HG03558 (cell line): ENCODE measurements at regions not wholly inside any gene's neighbourhood (a gene's known extent, or its start where the extent isn't known, plus 50 kb on each side); places are given as distances from the start of the nearest gene placed in this dataset.

Source experiments
- ATAC-seq: cut with Tn5 transposase; IDR thresholded peaks from one replicate; pipeline ENCODE4 v1.9.1; 2021; ENCODE audit warnings: moderate number of reproducible peaks; ENCODE audit not compliant: unreplicated experiment; ENCODE audit errors: extremely low read depth

GRCh38 chr2:74036010-74036409, 51.3 kb downstream of the TET3 start:
- no peak for ATAC-seq

GRCh38 chr2:74036450-74037195, 51.9 kb downstream of the TET3 start:
- no peak for ATAC-seq

DNA sequence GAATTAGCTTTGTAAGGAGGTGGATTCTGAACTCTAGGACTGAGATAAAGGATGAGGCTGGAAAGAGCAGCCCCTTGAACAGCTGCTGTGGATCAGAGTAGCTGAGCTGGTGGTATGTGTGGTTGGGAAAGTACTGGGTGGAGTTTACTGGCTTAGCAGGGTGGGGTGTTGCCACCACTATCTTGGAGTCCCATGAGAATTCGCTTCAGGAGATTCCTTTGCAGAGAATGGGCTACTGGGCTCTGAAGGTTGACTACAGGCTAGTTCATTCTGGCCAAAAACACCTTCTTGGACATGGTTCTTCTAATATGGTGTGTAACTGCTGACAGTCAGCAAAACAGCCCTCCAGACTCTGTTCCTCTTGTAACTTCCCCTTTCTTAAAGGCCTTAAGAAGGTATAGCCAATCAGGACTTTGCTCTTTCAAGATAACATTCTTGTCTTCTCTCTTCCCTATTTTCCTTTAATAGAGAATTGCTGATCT, 52.7 kb downstream of the TET3 start:
- no peak for ATAC-seq

DNA sequence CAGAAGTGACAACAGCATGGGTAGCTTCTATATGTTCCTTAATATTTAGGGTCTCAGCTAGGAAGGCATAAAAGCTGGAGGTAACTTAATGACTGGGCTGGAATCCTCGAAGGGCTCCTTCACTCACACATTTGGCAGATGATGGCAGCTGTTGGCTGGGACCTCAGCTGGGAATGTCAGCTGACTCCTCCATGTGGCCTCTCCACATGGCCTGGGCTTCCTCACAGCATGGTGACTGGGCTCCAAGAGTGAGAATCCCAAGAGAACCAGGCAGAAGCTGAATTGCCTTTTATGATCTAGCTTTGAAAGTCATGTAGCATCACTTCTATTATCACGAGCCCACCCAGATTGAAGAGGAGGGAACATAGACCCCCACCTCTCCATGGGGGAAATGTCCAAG, 54.9 kb downstream of the TET3 start:
- no peak for ATAC-seq

DNA sequence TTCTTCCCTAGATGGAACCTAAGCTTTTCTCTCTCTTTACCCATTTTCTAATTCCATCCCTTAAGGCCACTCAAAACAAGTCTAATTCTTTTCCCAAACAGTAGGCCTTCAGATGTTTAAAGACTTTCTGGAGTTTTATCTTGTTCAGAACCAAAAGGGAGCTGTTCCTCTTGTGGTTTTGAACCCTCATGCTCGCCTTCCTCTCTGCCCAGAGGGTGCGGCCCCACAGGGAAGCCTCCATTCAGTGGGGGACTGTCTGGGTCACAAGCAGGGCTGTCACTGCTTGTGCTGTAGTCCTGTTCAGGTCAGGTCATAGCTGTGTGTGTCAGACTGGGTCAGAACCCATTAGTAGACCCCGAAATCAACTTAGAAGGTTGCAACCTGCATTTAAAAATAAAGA, 56.5 kb downstream of the TET3 start:
- ATAC-seq = no peak

DNA sequence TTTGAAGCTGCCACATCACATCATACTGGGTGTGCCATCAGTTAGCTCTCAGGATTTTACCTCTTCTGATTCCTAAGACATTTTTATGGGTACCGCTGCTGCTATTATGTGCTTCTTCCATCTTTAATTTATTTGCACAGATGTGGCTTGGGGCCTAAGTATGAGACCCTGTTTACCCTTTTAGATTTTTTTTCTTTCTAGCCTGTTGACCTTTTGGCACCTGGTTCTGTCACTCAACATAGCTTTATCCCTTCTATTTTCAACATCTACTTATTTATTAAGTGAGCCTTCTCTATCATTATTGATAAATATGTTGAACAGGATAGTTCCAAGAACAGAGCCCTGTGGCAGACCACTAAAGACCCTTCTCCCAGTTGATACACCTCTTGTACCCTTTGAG, 57.0 kb downstream of the TET3 start:
- no peak for ATAC-seq

DNA sequence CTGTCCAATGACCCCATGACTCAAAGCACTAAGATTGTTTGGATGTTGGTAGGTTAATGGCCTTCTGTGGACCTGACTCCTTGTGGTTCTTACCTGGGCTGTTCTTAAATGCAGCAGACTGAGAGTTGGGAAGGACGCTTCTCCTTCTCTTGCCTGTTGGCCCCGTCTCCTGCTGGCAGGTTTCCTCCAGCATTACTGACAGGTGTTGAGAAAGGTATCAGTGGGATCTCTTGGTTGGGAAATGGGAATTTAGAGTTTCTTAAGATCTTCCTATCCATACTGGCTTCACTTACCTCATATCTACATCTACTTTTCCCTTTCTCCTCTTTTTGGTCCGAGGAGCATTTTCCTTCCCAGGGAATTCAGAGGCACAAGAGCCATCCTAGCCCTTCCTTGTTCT, 57.9 kb downstream of the TET3 start:
- ATAC-seq = no peak

GRCh38 chr2:74043345-74044329, 58.9 kb downstream of the TET3 start:
- no peak for ATAC-seq

- ATAC-seq = no peak
Measured at GRCh38 chr2:74044999-74045398, 60.3 kb downstream of the TET3 start.

DNA sequence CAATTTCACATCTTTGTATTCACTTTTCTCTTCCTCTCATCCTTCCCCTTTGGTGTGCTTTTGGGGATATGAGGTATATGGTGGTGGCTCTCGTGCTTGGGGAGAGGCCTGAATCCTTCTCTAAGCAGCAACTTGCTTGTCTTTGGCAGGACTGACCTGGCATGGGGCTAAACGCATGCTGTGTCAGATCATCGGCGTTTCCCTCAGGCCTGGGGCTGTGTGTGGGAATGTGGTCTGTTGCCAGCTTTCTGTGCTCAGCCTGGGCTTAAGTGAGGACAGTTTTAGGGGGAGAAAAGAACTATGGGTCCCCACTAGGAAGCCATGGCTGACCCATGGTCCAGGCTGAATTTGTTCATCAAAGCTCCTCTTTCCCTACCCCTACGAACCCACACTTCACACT, 60.7 kb downstream of the TET3 start:
- no peak for ATAC-seq

DNA sequence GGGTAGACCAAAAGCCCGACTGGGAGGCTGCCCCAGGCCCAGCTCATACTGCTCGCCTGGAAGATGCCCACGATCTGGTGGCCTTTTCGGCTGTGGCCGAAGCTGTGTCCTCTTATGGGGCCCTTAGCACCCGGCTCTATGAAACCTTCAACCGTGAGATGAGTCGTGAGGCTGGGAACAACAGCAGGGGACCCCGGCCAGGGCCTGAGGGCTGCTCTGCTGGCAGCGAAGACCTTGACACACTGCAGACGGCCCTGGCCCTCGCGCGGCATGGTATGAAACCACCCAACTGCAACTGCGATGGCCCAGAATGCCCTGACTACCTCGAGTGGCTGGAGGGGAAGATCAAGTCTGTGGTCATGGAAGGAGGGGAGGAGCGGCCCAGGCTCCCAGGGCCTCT, 61.7 kb downstream of the TET3 start:
- ATAC-seq = no peak

GRCh38 chr2:74047152-74047551, 62.4 kb downstream of the TET3 start:
- no peak for ATAC-seq

GRCh38 chr2:74048147-74048546, 63.4 kb downstream of the TET3 start:
- no peak for ATAC-seq

DNA sequence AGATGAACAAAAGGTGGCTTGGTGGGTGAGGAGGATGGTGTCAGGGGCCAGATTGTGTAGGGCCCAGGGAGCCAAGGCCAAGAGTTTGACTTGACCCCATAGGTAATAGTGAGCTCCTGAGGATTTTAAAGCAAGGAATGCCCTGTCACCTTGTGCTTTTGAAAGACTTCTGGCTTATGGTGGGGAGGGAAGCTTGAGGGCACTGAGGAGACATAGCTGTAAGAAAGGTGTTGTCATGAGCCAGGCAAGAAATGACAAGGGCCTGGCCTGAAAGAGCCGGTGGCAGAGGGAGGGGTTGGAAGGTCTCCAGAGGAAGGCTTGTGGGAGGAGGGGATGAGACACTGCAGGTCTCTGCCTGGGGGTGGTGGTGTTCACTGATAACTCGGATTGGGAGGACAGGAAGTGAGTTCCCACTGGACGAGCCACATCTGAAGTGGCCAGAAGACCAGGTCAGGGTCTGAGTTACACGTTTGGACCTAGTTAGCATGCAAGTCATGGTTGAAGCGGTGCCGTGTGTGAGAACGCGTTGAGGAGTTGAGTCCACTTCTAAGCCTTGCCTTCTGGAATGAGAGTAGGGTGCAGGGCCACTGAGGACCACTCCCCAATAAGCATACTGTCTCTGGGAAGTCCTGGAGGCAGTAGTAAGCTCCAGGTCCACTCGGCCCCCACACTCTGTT, 64.3 kb downstream of the TET3 start:
- ATAC-seq = no peak

GRCh38 chr2:74050151-74050550, 65.4 kb downstream of the TET3 start:
- no peak for ATAC-seq

DNA sequence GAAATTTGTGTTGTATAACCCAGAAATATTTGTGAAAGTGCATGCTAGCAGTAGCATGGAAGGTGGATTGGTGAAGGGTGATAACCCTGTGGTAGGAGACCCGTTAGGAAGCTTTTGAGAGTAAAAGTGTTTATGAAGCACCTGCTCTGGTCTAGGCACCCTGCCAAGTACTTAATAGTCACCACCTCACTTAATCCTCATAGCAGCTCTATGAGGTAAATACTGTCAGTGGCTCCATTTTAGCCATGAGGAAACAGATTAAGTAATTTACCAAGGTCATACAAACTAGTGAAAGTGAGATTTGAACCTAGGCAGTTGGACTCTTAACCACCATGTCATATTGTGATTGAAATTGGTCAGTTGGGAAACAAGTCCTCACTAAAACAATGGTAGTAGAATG, 66.8 kb downstream of the TET3 start:
- no peak for ATAC-seq

DNA sequence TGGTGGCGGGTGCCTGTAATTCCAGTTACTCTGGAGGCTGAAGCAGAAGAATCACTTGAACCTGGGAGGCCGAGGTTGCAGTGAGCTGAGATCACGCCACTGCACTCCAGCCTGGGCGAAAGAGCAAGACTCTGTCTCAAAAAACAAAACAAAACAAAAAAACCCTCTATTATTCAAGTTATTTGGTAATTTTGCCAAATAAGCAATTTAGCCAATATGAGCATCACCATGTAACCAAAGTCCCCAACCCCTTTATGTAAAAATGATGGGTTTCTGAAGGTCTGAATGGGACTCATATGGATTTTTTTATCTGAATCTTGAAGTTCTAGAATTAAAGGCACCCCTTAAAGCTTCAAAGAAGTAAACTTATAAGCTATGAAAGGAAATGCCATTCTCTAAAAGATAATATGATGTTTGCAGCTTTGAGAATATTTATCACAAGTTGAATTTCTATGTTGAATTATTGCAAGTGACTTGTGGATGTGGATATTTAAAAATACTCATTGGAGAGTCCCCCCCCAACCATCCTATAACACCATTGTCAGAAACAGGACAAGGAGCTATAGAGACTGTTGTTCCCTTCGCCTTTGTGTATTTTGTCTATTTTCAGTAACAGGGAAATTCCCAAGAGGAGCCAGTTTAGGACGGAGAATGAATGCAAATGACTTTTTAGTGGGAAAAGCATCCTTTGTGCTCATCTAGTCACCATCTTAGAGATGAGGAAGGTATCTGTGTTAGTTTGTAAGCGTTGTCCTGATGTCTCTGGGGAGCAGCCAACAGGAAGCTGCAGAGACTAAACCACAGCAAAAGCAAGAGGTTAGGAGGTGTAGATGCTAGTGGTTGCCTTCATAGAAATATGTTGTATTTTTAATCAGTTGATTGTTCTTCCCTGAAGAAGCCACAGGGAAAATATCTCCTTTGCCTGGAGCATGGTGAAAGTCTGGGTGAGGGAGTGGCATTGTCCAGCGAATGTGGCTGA, 68.3 kb downstream of the TET3 start:
- no peak for ATAC-seq

DNA sequence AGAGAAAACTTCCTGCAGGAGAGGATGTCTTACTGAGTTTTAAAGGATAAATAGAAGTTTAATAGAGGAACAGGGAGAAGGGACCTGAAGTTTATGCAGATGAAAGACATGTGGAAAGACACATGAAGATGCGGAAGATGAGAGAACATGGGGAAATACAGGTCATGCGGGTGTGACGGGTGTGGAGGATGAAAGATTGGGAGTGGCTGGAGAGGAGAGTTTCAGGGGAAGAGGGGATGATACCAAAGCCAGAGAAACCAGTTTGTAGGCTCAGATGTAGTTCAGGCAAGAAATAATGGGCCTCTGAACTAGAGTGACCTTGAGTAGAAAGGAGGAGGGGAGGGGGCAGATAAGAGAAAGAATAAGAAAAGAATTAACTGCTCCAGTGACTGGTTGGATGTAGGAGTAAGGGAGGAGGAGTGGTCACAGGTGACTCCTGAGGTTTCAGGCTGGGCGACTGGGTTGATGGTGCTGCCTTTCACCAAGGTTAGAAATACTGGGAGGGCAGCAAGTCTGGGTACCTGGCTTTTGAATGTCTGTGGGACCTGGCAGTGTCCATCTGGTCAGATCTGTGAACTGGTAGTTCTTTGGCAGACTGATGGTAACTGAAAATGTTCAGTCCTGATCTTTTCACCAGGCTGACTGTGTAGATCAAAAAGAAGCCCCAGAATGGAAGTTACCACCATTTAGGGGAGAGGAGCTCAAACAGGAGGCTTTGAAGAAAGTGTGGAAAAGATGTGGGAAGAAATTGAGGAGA, 69.4 kb downstream of the TET3 start:
- no peak for ATAC-seq
